ENCODE measurements at regions not wholly inside any gene's neighbourhood (a gene's known extent, or its start where the extent isn't known, plus 50 kb on each side); places are given as distances from the start of the nearest gene placed in this dataset.

- Histone ChIP-seq H3K4me3 (ENCODE audit: insufficient read depth, low read depth, low read length) (no peak overlapping the region), H3K36me3 (replicated peaks; ENCODE audit: control insufficient read depth, insufficient read depth, low read length) (no peaks in the 10 kb centered on the region), H3K27me3 (ENCODE audit: control insufficient read depth, insufficient read depth, low read length) (no peaks in the 10 kb centered on the region)
- DNase-seq: no peak
Observed at GRCh38 chr4:136320465-136320813, 1211.9 kb downstream of the PCDH18 start.

DNA sequence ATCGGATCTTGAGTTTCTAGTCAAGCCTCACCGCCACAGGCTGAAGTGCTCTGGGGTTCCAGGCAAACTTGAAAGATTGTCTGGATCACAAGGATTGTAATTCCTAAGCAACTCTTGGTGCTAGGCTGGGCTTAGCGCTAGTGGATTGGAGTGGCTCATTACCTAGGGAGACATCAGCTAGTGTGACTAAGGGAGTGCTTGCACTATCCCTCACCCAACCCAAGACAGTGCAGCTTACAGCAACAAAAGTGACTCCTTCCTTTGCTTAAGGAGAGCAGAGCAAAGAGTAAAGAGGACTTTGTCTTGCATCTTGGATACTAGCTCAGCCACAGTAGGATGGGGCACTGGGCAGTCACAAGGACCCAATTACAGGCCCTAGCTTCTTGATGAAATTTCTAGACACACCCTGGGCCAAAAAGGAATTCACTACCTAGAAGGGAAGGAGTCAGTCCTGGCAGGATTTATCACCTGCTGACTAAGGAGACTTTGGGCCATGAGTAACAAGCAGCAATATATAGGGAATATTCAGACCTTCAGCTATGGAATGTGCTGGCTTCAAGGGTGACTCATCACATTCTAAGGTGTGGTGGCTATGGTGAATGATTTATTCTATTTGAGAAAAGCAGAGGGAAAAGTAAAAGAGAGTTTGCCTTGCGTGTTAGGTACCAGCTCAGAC lies 1212.4 kb downstream of the PCDH18 start:
- Histone ChIP-seq H3K27me3 (ENCODE audit: control insufficient read depth, insufficient read depth, low read length) (no peaks in the 10 kb centered on the region), H3K36me3 (replicated peaks; ENCODE audit: control insufficient read depth, insufficient read depth, low read length) (no peaks in the 10 kb centered on the region), H3K4me3 (ENCODE audit: insufficient read depth, low read depth, low read length) (no peak overlapping the region)
- no peak for DNase-seq

GRCh38 chr4:136316961-136317360 lies 1215.3 kb downstream of the PCDH18 start:
- Histone ChIP-seq H3K27me3 (ENCODE audit: control insufficient read depth, insufficient read depth, low read length) (no peaks in the 10 kb centered on the region), H3K4me3 (ENCODE audit: insufficient read depth, low read depth, low read length) (no peak overlapping the region), H3K36me3 (replicated peaks; ENCODE audit: control insufficient read depth, insufficient read depth, low read length) (no peaks in the 10 kb centered on the region)
- no peak for DNase-seq

- no peaks in the 10 kb centered on the region for H3K27me3 ChIP-seq (ENCODE audit: control insufficient read depth, insufficient read depth, low read length)
- H3K4me3 ChIP-seq (ENCODE audit: insufficient read depth, low read depth, low read length): no peak overlapping the region
- H3K36me3 ChIP-seq (replicated peaks; ENCODE audit: control insufficient read depth, insufficient read depth, low read length): no peaks in the 10 kb centered on the region
- DNase-seq: no peak
Observed at GRCh38 chr4:136314686-136315085, 1217.6 kb downstream of the PCDH18 start.

DNA sequence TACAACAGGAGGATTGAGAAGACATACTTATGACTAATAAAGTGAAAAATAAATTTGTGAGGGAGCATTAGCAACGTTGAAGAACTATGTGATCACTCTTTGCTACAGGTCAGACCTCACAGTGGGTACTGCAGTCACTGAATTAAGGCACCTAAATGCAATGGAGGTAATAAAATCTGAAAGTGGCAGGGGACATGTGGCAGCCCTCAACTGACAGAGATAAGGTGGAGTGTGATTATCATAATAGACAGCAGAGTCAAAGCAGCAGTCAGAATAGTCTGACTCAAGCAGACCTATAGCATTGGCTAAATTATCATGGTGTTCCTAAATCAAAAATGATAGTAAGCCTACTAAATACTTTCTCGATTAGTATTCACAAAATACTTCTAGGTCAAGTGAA lies 1220.5 kb downstream of the PCDH18 start:
- Histone ChIP-seq H3K27me3 (ENCODE audit: control insufficient read depth, insufficient read depth, low read length) (no peaks in the 10 kb centered on the region), H3K36me3 (replicated peaks; ENCODE audit: control insufficient read depth, insufficient read depth, low read length) (no peaks in the 10 kb centered on the region), H3K4me3 (ENCODE audit: insufficient read depth, low read depth, low read length) (no peak overlapping the region)
- DNase-seq: no peak

GRCh38 chr4:136307765-136308164 lies 1224.5 kb downstream of the PCDH18 start:
- Histone ChIP-seq H3K36me3 (replicated peaks; ENCODE audit: control insufficient read depth, insufficient read depth, low read length) (no peaks in the 10 kb centered on the region), H3K4me3 (ENCODE audit: insufficient read depth, low read depth, low read length) (no peak overlapping the region), H3K27me3 (ENCODE audit: control insufficient read depth, insufficient read depth, low read length) (no peaks in the 10 kb centered on the region)
- no peak for DNase-seq

- Histone ChIP-seq H3K4me3 (ENCODE audit: insufficient read depth, low read depth, low read length) (no peak overlapping the region), H3K36me3 (replicated peaks; ENCODE audit: control insufficient read depth, insufficient read depth, low read length) (no peaks in the 10 kb centered on the region), H3K27me3 (ENCODE audit: control insufficient read depth, insufficient read depth, low read length) (no peaks in the 10 kb centered on the region)
- DNase-seq: no peak
Observed at GRCh38 chr4:136306361-136306760, 1225.9 kb downstream of the PCDH18 start.

DNA sequence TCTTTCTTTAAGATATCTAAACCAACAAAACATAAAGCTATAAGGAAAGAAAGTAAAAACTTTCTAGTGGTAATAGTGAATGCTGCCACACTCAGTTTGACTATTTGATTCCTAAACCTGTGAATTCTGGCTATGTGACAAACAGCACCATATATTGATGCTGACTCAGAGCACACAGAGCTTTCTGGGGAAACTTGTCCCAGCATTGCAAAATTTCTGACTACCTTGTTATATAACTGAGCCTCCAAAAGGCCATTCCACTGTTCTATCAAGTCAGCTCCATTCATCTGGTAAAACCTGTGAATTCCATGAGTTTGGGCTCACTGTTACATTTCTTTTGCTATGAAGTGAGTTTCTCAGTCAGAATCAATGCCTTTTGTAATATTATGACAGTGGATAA lies 1229.7 kb downstream of the PCDH18 start:
- Histone ChIP-seq H3K36me3 (replicated peaks; ENCODE audit: control insufficient read depth, insufficient read depth, low read length) (no peaks in the 10 kb centered on the region), H3K27me3 (ENCODE audit: control insufficient read depth, insufficient read depth, low read length) (no peaks in the 10 kb centered on the region), H3K4me3 (ENCODE audit: insufficient read depth, low read depth, low read length) (no peak overlapping the region)
- no peak for DNase-seq

- no peaks in the 10 kb centered on the region for H3K27me3 ChIP-seq (ENCODE audit: control insufficient read depth, insufficient read depth, low read length)
- no peak for DNase-seq
- no peak overlapping the region for H3K4me3 ChIP-seq (ENCODE audit: insufficient read depth, low read depth, low read length)
- H3K36me3 ChIP-seq (replicated peaks; ENCODE audit: control insufficient read depth, insufficient read depth, low read length): no peaks in the 10 kb centered on the region
Observed at GRCh38 chr4:136301749-136302495, 1230.4 kb downstream of the PCDH18 start.

GRCh38 chr4:136283977-136284376 lies 1248.3 kb downstream of the PCDH18 start:
- Histone ChIP-seq H3K36me3 (replicated peaks; ENCODE audit: control insufficient read depth, insufficient read depth, low read length) (no peaks in the 10 kb centered on the region), H3K27me3 (ENCODE audit: control insufficient read depth, insufficient read depth, low read length) (no peaks in the 10 kb centered on the region), H3K4me3 (ENCODE audit: insufficient read depth, low read depth, low read length) (no peak overlapping the region)
- no peak for DNase-seq

GRCh38 chr4:136281889-136282288 lies 1250.4 kb downstream of the PCDH18 start:
- Histone ChIP-seq H3K4me3 (ENCODE audit: insufficient read depth, low read depth, low read length) (no peak overlapping the region), H3K36me3 (replicated peaks; ENCODE audit: control insufficient read depth, insufficient read depth, low read length) (no peaks in the 10 kb centered on the region), H3K27me3 (ENCODE audit: control insufficient read depth, insufficient read depth, low read length) (no peaks in the 10 kb centered on the region)
- DNase-seq: peak; percentile 11

- Histone ChIP-seq H3K27me3 (ENCODE audit: control insufficient read depth, insufficient read depth, low read length) (no peaks in the 10 kb centered on the region), H3K36me3 (replicated peaks; ENCODE audit: control insufficient read depth, insufficient read depth, low read length) (no peaks in the 10 kb centered on the region), H3K4me3 (ENCODE audit: insufficient read depth, low read depth, low read length) (no peak overlapping the region)
- no peak for DNase-seq
Observed at GRCh38 chr4:136281307-136281706, 1251.0 kb downstream of the PCDH18 start.

- no peak for DNase-seq
- no peak overlapping the region for H3K4me3 ChIP-seq (ENCODE audit: insufficient read depth, low read depth, low read length)
- no peaks in the 10 kb centered on the region for H3K27me3 ChIP-seq (ENCODE audit: control insufficient read depth, insufficient read depth, low read length)
- no peaks in the 10 kb centered on the region for H3K36me3 ChIP-seq (replicated peaks; ENCODE audit: control insufficient read depth, insufficient read depth, low read length)
Observed at GRCh38 chr4:136277741-136278140, 1254.6 kb downstream of the PCDH18 start.

- Histone ChIP-seq H3K27me3 (ENCODE audit: control insufficient read depth, insufficient read depth, low read length) (no peaks in the 10 kb centered on the region), H3K4me3 (ENCODE audit: insufficient read depth, low read depth, low read length) (no peak overlapping the region), H3K36me3 (replicated peaks; ENCODE audit: control insufficient read depth, insufficient read depth, low read length) (no peaks in the 10 kb centered on the region)
- DNase-seq: peak; percentile 1
Observed at GRCh38 chr4:136246876-136247275, 1285.4 kb downstream of the PCDH18 start.

DNA sequence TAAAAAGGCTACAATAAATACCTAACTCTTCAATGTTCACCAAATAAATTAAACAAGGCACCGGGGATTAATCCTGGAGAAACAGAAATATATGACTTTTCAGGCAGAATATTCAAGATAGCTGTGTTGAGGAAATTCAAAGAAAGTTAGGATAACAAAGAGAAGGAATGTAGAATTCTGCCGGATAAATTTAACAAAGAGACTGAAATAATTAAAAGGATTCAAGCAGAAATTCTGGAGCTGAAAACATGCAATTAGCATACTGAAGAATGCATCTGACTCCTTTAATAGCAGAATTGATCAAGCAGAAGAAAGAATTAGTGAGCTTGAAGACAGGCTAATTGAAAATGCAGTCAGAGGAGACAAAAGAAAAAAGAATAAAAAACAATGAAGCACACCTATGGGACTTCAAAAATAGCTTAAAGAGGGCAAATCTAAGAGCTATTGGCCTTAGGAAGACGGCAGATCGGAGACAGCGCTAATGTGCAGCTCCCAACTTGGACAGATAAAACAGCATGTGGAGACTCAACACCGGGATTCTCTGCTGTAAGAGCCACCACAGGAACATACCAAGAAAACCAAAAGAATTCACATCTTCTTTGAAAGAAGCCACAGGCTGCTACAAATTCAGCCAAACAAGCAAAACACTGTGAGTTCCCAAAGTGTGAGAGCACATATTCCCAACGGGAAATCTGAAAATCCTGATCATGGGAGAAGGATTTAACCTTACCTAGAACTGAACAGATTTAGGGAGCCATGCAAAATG lies 1290.9 kb downstream of the PCDH18 start:
- no peak for DNase-seq
- H3K4me3 ChIP-seq (ENCODE audit: insufficient read depth, low read depth, low read length): no peak overlapping the region
- no peaks in the 10 kb centered on the region for H3K36me3 ChIP-seq (replicated peaks; ENCODE audit: control insufficient read depth, insufficient read depth, low read length)
- H3K27me3 ChIP-seq (ENCODE audit: control insufficient read depth, insufficient read depth, low read length): no peaks in the 10 kb centered on the region

Data from H7 (cell line).